Kasumi-1 (cell line): ENCODE measurements at regions not wholly inside any gene's neighbourhood (a gene's known extent, or its start where the extent isn't known, plus 50 kb on each side); places are given as distances from the start of the nearest gene placed in this dataset.

Source experiments
- DNase-seq, 2 experiments: peaks; one replicate each; lab custom pipeline; 2025; lab: John Stamatoyannopoulos, UW

GRCh38 chr4:34009951-34010350, 2234.4 kb downstream of the ARAP2 start:
- DNase-seq = no peak

GRCh38 chr4:34010751-34011519, 2233.4 kb downstream of the ARAP2 start:
- DNase-seq = no peak

GRCh38 chr4:34035225-34035624, 2209.1 kb downstream of the ARAP2 start:
- no peak for DNase-seq

DNA sequence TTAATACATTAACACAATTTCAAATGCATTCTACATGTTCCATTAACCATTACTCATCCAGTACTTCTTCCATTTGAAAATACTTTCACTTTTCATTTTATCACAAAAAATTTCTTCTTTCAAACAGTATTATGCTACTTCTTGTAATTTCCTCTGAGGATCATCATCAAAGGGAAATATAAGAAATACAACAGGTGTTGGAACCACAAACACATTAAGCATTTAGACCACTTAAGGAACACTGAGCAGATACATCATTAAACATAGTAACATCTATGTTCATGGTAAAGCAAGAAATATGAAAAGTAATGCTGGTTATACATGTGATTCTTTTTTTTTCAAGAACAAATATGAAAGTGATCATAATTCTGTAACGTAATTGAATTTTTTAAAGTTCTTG, 2207.0 kb downstream of the ARAP2 start:
- DNase-seq = no peak

DNA sequence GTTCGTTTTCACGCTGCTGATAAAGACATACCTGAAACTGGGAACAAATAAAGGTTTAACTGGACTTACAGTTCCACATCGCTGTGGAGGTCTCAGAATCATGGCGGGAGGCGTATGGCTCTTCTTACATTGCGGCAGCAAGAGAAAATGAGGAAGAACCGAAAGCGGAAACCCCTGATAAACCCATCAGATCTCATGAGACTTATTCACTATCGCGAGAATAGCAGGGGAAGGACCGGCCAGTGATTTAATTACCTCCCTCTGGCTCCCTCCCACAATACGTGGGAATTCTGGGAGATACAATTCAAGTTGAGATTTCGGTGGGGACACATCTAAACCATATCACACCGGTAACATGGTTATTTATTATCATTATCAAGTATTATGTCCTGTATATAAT, 2204.5 kb downstream of the ARAP2 start:
- DNase-seq = no peak

DNA sequence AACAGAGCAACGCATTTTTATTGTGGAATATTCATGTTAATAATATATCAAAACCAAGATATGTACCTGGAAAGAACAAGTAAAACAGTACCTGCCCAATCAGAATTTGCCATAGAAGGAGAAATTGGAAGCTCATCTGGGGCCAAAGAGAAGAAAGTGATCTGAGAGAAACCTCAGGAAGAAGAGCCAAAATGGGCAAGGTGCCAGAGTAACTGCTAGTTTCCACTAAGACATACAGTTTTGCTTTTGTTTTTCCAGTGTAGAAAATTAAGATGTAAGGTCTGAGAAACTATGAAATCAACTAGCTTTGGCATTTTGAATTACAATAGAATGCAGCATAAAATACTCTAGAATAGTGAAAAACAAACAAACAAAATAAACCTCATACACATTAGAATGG, 2201.2 kb downstream of the ARAP2 start:
- no peak for DNase-seq

GRCh38 chr4:34046580-34046979, 2197.7 kb downstream of the ARAP2 start:
- DNase-seq = no peak

GRCh38 chr4:34047363-34047762, 2197.0 kb downstream of the ARAP2 start:
- DNase-seq = no peak

DNA sequence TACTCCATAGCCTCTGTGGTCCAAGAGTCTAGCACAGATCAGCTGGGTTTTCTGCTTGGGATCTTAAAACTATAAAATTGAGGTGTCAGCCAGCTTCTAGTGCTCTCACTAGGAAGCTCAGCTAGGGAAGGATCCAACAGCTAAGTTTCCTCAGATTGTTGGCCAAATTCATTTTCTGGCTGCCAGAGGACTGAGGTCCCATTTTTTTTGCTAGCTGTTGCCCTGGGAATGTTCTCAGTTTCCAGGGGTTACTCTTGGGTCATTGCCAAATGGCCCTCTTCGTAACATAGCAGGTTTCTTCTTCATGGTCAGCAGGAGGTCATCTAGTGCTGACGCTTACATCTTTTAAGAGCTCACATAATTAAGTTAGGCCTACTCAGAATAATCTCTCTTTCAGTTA, 2178.2 kb downstream of the ARAP2 start:
- DNase-seq = no peak

- DNase-seq = no peak
These were observed 2152.9 kb downstream of the ARAP2 start for GRCh38 chr4:34091451-34091850.

DNA sequence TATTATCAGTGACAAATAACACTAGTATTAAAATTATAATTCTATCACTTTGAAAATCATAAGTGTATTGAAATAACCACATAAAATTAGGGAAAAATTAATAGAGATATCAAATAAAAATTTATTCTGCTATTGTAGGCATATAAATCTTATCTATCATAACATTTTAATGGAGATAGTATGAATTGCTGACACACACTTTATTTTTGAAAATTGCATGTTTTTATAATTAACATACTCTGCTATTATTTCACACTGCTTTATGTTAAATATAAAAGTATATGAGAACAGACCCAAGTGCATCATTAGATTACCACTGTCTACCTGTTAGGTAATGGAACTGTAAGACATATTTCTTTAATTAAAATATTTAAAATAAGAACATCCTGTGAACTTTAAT, 2150.2 kb downstream of the ARAP2 start:
- no peak for DNase-seq

DNA sequence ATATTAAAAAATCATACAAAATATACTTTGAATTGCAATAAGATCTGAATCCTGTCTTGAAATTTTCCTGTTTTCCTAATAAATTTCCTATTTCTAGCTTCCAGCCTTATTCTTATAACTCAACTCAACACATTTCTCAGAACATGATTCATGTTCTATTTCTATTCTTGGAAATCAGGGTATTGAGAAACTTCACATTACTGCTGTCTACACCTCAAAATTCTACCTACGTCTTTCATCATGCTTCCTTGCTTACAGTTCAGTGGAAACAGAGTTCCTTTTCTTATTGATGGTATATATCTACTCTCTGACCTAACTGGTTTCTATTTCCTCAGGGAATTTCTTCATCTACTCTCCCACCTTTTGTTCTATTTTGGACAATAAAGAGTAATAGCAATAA, 2139.0 kb downstream of the ARAP2 start:
- DNase-seq = no peak

- no peak for DNase-seq
These were observed 2135.9 kb downstream of the ARAP2 start for GRCh38 chr4:34108391-34108790.

- no peak for DNase-seq
These were observed 2131.7 kb downstream of the ARAP2 start for GRCh38 chr4:34112573-34112972.

- DNase-seq = no peak
These were observed 2105.9 kb downstream of the ARAP2 start for GRCh38 chr4:34138385-34138784.

DNA sequence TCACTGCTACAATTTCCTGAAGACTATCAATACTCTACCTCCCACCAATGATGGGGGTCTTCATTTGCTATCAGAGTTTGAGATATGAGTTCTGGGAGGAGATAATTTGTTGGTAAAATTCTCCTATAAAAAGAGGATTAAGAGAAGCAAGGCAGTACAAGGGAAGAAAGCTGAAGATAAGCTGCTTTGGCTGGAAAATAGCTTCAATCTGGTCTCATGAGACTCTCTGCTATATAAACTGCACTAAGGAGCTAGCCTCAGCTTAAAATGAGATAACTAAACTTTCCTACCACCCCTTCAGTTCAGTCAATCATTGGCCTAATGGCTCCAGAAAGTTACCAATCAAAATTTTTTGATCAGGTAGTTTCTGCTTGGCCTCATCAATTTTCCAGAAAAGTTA, 2105.0 kb downstream of the ARAP2 start:
- no peak for DNase-seq

- no peak for DNase-seq
These were observed 2095.9 kb downstream of the ARAP2 start for GRCh38 chr4:34148322-34148908.

- no peak for DNase-seq
These were observed 2086.8 kb downstream of the ARAP2 start for GRCh38 chr4:34157547-34157946.

- DNase-seq = no peak
These were observed 2085.4 kb downstream of the ARAP2 start for GRCh38 chr4:34158878-34159277.

GRCh38 chr4:34170946-34171345, 2073.4 kb downstream of the ARAP2 start:
- DNase-seq = no peak

DNA sequence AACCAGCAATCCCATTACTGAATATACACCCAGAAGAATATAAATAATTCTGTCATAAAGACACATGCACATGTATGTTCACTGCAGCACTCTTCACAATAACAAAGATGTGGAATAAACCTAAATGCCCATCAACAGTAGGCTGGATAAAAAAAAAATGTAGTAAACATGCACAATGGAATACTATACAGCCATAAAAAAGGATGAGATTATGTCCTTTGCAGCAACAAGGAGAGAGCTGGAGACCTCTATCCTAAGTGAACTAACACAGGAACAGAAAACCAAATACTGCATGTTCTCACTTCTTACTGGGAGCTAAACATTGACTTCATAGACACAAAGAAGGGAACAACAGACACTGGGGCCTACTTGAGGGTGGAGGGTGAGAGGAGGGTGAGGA, 2067.7 kb downstream of the ARAP2 start:
- DNase-seq = no peak

- no peak for DNase-seq
These were observed 2065.8 kb downstream of the ARAP2 start for GRCh38 chr4:34178476-34178875.

- DNase-seq = peak; percentile 3 to 29
These were observed 2062.9 kb downstream of the ARAP2 start for GRCh38 chr4:34181311-34181841.

DNA sequence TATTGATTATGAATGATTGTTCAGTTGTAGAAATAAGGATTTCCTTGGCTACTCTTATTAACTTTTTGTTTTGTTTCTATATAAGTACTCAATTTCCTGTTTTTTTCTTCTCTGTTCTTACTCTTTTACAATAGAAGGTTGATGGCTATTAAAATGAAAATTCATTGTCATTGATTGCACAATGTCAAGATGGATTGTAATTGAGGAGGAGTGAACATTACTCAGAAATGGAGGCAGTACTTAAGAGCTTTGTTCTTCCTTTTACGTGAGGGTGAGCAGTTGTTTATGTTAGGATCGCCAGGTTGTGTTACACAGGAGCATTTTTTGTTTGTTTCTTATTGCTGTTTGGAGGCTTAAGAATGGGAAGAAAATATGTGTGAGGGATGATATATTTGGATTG, 2062.4 kb downstream of the ARAP2 start:
- DNase-seq = no peak
